Panc1 (cell line): ENCODE measurements at regions not wholly inside any gene's neighbourhood (a gene's known extent, or its start where the extent isn't known, plus 50 kb on each side); places are given as distances from the start of the nearest gene placed in this dataset.

ENCODE experiments used
- CTCF ChIP-seq: fragments of 450-650 bp; IDR thresholded peaks from 2 replicates; pipeline ENCODE4 v1.5.1; 2017; ENCODE audit warnings: mild to moderate bottlenecking
- POLR2AphosphoS5 ChIP-seq: IDR thresholded peaks from 2 replicates; pipeline ENCODE4 v1.6.1; 2012; ENCODE audit warnings: mild to moderate bottlenecking, low read depth, low read length, moderate library complexity
- REST ChIP-seq, 2 experiments: IDR thresholded peaks; 2 replicates each; pipeline ENCODE4 v1.6.1; 2011 to 2012; ENCODE audit warnings: low read depth in 2 of 2, control low read depth in 1 of 2, low read length in 1 of 2, mild to moderate bottlenecking in 1 of 2, moderate library complexity in 1 of 2; ENCODE audit not compliant: insufficient read depth in 1 of 2
- TCF7L2 ChIP-seq: IDR thresholded peaks from 2 replicates; pipeline ENCODE4 v1.6.1; 2011; ENCODE audit warnings: mild to moderate bottlenecking, low read depth, low read length, inconsistent platforms

- TF ChIP-seq CTCF, result no peak
- TF ChIP-seq POLR2AphosphoS5, result no peak
- no peak for TF ChIP-seq REST (IDR thresholded peaks at IDR 0.05; ENCODE audit: insufficient read depth in 1 of 2, low read depth in 2 of 2, low read length in 1 of 2)
- TF ChIP-seq TCF7L2, result no peak
These were observed 223.3 kb downstream of the DIRAS2 start for GRCh38 chr9:90419221-90419851.
